HepG2 (cell line): ENCODE measurements at regions not wholly inside any gene's neighbourhood (a gene's known extent, or its start where the extent isn't known, plus 50 kb on each side); places are given as distances from the start of the nearest gene placed in this dataset.

ENCODE experiments used
- KAT8 ChIP-seq: IDR thresholded peaks from 2 replicates; pipeline ENCODE4 v1.6.1; 2016; ENCODE audit warnings: missing genetic modification reagents, missing compliant biosample characterization
- KLF13 ChIP-seq: sonication (generic); formaldehyde crosslinking; IDR thresholded peaks from 2 replicates; pipeline ENCODE4 v1.4.0; 2020; ENCODE audit warnings: mild to moderate bottlenecking, missing genetic modification reagents
- NONO ChIP-seq, 2 experiments: fragments of 450-650 bp in 1 of 2; sonication (generic) in 1 of 2; formaldehyde crosslinking in 1 of 2; IDR thresholded peaks in 1 of 2; conservative IDR thresholded peaks in 1 of 2; 2 replicates each; pipeline versions ENCODE4 v1.6.1 to v1.8.0; 2017 to 2022; ENCODE audit warnings: mild to moderate bottlenecking in 1 of 2, missing genetic modification reagents in 1 of 2, moderate library complexity in 1 of 2
- PAWR ChIP-seq: sonication (generic); formaldehyde crosslinking; IDR thresholded peaks from 2 replicates; pipeline ENCODE4 v1.4.0; 2020; ENCODE audit warnings: missing genetic modification reagents, mild to moderate bottlenecking, borderline replicate concordance
- U2AF2 ChIP-seq: fragments of 200-400 bp; formaldehyde crosslinking; IDR thresholded peaks from 2 replicates; pipeline ENCODE4 v1.6.1; 2017; ENCODE audit warnings: low read depth, mild to moderate bottlenecking, low read length
- ZNF569 ChIP-seq: sonication (generic); formaldehyde crosslinking; IDR thresholded peaks from 2 replicates; pipeline ENCODE4 v1.5.0; 2020; ENCODE audit warnings: mild to moderate bottlenecking, missing genetic modification reagents, moderate library complexity, borderline replicate concordance
- TF ChIP-seq, protein P1 (sequence below): sonication (generic); formaldehyde crosslinking; IDR thresholded peaks from 2 replicates; pipeline ENCODE4 v1.5.0; 2020; ENCODE audit warnings: mild to moderate bottlenecking, missing genetic modification reagents, moderate library complexity
- TF ChIP-seq, protein P2 (sequence below): sonication (generic); formaldehyde crosslinking; conservative IDR thresholded peaks from 2 replicates; pipeline ENCODE4 v1.8.0; 2022; ENCODE audit warnings: mild to moderate bottlenecking, moderate library complexity, missing genetic modification reagents

DNA sequence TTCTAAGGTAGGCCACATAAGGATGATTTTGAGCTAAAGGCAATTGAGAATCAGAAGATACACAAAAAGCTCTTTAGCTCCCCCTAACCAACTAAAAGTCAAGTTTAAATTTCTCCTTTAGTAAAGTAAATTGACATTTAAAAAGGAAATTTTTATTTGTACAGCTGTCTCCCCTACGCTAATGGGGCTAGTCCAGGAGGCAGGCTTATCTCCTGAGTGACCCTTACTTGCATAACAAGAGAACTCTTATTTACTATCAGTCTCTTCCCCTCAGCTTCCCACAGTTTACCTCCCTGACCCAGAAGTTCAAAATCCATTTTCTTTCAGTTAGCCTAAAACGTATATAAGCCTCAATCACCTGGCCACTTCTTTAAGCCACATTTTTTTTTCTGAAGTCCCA lies 1002.8 kb upstream of the NRXN1 start:
- TF ChIP-seq U2AF2 (no peak), PAWR (CRISPR knock-in tag) (no peak), KLF13 (CRISPR knock-in tag) (no peak), NONO (IDR thresholded peaks at IDR 0.05) (no peak), NONO (CRISPR knock-in tag; conservative IDR thresholded peaks at IDR 0.05) (no peak), KAT8 (no peak), ZNF569 (CRISPR knock-in tag) (no peak)
- TF ChIP-seq, protein P1, sequence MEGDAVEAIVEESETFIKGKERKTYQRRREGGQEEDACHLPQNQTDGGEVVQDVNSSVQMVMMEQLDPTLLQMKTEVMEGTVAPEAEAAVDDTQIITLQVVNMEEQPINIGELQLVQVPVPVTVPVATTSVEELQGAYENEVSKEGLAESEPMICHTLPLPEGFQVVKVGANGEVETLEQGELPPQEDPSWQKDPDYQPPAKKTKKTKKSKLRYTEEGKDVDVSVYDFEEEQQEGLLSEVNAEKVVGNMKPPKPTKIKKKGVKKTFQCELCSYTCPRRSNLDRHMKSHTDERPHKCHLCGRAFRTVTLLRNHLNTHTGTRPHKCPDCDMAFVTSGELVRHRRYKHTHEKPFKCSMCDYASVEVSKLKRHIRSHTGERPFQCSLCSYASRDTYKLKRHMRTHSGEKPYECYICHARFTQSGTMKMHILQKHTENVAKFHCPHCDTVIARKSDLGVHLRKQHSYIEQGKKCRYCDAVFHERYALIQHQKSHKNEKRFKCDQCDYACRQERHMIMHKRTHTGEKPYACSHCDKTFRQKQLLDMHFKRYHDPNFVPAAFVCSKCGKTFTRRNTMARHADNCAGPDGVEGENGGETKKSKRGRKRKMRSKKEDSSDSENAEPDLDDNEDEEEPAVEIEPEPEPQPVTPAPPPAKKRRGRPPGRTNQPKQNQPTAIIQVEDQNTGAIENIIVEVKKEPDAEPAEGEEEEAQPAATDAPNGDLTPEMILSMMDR: no peak
- TF ChIP-seq, protein P2, sequence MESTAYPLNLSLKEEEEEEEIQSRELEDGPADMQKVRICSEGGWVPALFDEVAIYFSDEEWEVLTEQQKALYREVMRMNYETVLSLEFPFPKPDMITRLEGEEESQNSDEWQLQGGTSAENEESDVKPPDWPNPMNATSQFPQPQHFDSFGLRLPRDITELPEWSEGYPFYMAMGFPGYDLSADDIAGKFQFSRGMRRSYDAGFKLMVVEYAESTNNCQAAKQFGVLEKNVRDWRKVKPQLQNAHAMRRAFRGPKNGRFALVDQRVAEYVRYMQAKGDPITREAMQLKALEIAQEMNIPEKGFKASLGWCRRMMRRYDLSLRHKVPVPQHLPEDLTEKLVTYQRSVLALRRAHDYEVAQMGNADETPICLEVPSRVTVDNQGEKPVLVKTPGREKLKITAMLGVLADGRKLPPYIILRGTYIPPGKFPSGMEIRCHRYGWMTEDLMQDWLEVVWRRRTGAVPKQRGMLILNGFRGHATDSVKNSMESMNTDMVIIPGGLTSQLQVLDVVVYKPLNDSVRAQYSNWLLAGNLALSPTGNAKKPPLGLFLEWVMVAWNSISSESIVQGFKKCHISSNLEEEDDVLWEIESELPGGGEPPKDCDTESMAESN (CRISPR knock-in tag): no peak
